ENCODE measurements at regions not wholly inside any gene's neighbourhood (a gene's known extent, or its start where the extent isn't known, plus 50 kb on each side); places are given as distances from the start of the nearest gene placed in this dataset.

DNA sequence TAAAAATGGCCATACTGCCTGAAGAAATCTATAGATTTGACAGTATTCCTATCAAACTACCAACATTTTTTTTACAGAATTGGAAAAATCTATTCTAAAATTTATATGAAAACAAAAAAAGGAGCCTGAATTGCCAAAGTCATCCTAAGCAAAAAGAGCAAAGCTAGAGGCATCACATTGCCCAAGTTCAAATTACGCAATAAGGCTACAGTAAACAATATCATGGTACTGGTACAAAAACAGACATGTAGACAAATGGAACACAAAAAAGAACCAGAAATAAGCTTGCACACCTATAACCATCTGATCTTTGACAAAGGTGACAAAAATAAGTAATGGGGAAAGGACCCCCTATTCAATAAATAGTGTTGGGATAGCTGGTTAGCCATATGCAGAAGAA lies 50.2 kb upstream of the THSD7B start:
- TF ChIP-seq, protein P1, sequence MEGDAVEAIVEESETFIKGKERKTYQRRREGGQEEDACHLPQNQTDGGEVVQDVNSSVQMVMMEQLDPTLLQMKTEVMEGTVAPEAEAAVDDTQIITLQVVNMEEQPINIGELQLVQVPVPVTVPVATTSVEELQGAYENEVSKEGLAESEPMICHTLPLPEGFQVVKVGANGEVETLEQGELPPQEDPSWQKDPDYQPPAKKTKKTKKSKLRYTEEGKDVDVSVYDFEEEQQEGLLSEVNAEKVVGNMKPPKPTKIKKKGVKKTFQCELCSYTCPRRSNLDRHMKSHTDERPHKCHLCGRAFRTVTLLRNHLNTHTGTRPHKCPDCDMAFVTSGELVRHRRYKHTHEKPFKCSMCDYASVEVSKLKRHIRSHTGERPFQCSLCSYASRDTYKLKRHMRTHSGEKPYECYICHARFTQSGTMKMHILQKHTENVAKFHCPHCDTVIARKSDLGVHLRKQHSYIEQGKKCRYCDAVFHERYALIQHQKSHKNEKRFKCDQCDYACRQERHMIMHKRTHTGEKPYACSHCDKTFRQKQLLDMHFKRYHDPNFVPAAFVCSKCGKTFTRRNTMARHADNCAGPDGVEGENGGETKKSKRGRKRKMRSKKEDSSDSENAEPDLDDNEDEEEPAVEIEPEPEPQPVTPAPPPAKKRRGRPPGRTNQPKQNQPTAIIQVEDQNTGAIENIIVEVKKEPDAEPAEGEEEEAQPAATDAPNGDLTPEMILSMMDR (IDR thresholded peaks at IDR 0.05; ENCODE audit: borderline replicate concordance, extremely low read depth, low read length, poor library complexity, severe bottlenecking) = no peak
- TF ChIP-seq EZH2 (IDR thresholded peaks at IDR 0.05; ENCODE audit: borderline replicate concordance, low read depth, low read length, severe bottlenecking) = no peak
- no peaks in the 10 kb centered on the region for H3K27me3 ChIP-seq (ENCODE audit: insufficient read depth, low read length, poor library complexity)
- no peaks in the 10 kb centered on the region for H3K9me3 ChIP-seq (ENCODE audit: insufficient read depth, low read length, severe bottlenecking)
- H4K20me1 ChIP-seq (ENCODE audit: insufficient read depth, low read length) = no peaks in the 10 kb centered on the region
- no peak overlapping the region for H3K9ac ChIP-seq (ENCODE audit: low read depth, low read length)
- H3K36me3 ChIP-seq (ENCODE audit: insufficient read depth, low read length) = no peaks in the 10 kb centered on the region
- no peaks in the 10 kb centered on the region for H3K79me2 ChIP-seq (ENCODE audit: insufficient read depth, low read length)
- H3K4me3 ChIP-seq (ENCODE audit: low read depth in 1 of 2, low read length in 2 of 2) = no peak overlapping the region
- DNase-seq = no peak
- ATAC-seq (ENCODE audit: insufficient read depth, low read depth) = no peak
- H3K4me1 ChIP-seq (ENCODE audit: insufficient read depth, low read length) = no peaks in the 10 kb centered on the region
- no peak overlapping the region for H2AFZ ChIP-seq (ENCODE audit: low read depth, low read length)
- no peak overlapping the region for H3K4me2 ChIP-seq (ENCODE audit: insufficient read depth, low read length)
- H3K27ac ChIP-seq (ENCODE audit: low read length) = no peak overlapping the region

DNA sequence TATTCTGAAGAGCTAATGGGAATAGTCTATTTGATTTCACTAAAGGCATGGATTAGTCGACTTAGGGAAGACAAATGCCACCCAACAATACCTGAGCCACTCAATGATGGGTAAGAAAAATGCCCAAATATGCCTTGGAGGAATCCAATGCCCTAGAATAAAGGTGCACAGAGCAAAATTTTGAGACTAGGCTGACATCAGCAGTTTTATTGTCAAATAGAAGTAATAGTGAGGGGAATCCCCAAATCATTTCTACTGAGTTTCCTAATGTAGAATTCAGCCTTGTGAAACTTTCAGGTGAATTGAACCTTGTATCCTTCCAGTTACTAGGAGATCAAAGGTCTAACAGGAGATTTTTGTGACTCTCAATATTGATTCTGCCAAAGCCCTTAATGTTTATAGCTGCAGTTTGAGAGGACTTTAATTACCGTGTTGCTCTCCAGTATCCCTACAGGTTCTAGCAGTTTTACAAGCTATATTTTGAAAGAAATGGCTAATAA lies 50.8 kb upstream of the THSD7B start:
- TF ChIP-seq EZH2 (IDR thresholded peaks at IDR 0.05; ENCODE audit: borderline replicate concordance, low read depth, low read length, severe bottlenecking) = no peak
- TF ChIP-seq, protein P1 (IDR thresholded peaks at IDR 0.05; ENCODE audit: borderline replicate concordance, extremely low read depth, low read length, poor library complexity, severe bottlenecking) = no peak
- H3K36me3 ChIP-seq (ENCODE audit: insufficient read depth, low read length) = no peaks in the 10 kb centered on the region
- no peak for DNase-seq
- no peak overlapping the region for H3K4me2 ChIP-seq (ENCODE audit: insufficient read depth, low read length)
- H3K4me1 ChIP-seq (ENCODE audit: insufficient read depth, low read length) = no peaks in the 10 kb centered on the region
- ATAC-seq (ENCODE audit: insufficient read depth, low read depth) = no peak
- H2AFZ ChIP-seq (ENCODE audit: low read depth, low read length) = no peak overlapping the region
- H3K27ac ChIP-seq (ENCODE audit: low read length) = no peak overlapping the region
- no peaks in the 10 kb centered on the region for H4K20me1 ChIP-seq (ENCODE audit: insufficient read depth, low read length)
- no peak overlapping the region for H3K9ac ChIP-seq (ENCODE audit: low read depth, low read length)
- no peaks in the 10 kb centered on the region for H3K79me2 ChIP-seq (ENCODE audit: insufficient read depth, low read length)
- no peaks in the 10 kb centered on the region for H3K27me3 ChIP-seq (ENCODE audit: insufficient read depth, low read length, poor library complexity)
- no peak overlapping the region for H3K4me3 ChIP-seq (ENCODE audit: low read depth in 1 of 2, low read length in 2 of 2)
- H3K9me3 ChIP-seq (ENCODE audit: insufficient read depth, low read length, severe bottlenecking) = no peaks in the 10 kb centered on the region

DNA sequence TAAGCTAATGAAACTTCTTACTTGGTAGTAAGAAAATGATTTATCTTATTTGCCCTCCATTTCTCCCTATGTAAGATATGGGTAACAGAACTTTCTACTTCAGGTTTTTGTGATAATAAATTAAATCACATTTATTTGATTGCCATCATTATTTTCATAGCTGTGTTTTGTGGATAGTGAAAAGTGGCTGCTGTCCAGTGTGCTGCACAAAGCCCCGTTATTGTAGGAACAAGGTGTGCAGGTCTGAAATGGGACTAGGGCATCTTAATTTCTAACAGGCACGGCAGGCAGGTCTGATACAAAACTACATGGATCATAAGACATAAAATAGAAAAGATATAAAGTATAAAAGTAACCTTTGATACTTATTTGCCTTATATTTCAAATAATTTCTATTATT lies 51.6 kb upstream of the THSD7B start:
- Histone ChIP-seq H3K9ac (ENCODE audit: low read depth, low read length) (no peak overlapping the region), H3K27me3 (ENCODE audit: insufficient read depth, low read length, poor library complexity) (no peaks in the 10 kb centered on the region), H3K9me3 (ENCODE audit: insufficient read depth, low read length, severe bottlenecking) (no peaks in the 10 kb centered on the region), H3K4me3 (ENCODE audit: low read depth in 1 of 2, low read length in 2 of 2) (no peak overlapping the region), H3K4me1 (ENCODE audit: insufficient read depth, low read length) (no peaks in the 10 kb centered on the region), H4K20me1 (ENCODE audit: insufficient read depth, low read length) (no peaks in the 10 kb centered on the region), H3K4me2 (ENCODE audit: insufficient read depth, low read length) (no peak overlapping the region), H3K79me2 (ENCODE audit: insufficient read depth, low read length) (no peaks in the 10 kb centered on the region), H2AFZ (ENCODE audit: low read depth, low read length) (no peak overlapping the region), H3K36me3 (ENCODE audit: insufficient read depth, low read length) (no peaks in the 10 kb centered on the region), H3K27ac (ENCODE audit: low read length) (no peak overlapping the region)
- TF ChIP-seq, protein P1 (IDR thresholded peaks at IDR 0.05; ENCODE audit: borderline replicate concordance, extremely low read depth, low read length, poor library complexity, severe bottlenecking) = no peak
- no peak for TF ChIP-seq EZH2 (IDR thresholded peaks at IDR 0.05; ENCODE audit: borderline replicate concordance, low read depth, low read length, severe bottlenecking)
- no peak for ATAC-seq (ENCODE audit: insufficient read depth, low read depth)
- no peak for DNase-seq

DNA sequence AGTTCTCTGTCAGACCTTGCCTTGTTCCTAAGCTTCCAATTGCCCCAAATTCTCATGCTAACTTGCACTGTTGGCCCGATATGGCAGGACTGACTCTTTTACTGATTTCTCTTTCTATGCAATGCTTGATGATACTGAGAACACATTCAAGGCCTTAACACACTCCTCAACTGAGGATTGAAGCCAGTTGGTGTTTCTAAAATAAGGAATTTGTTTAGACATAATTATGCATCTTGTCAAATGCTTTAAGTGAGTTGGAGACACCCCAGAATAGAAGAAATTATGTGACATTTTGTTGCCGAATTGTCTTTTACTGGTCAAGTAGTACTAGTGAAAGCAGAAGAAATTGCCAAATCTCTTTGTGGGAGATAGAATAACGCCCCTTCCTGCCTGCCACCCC lies 60.0 kb upstream of the THSD7B start:
- Histone ChIP-seq H3K4me3 (ENCODE audit: low read depth in 1 of 2, low read length in 2 of 2) (no peak overlapping the region), H3K79me2 (ENCODE audit: insufficient read depth, low read length) (no peaks in the 10 kb centered on the region), H4K20me1 (ENCODE audit: insufficient read depth, low read length) (no peaks in the 10 kb centered on the region), H3K4me2 (ENCODE audit: insufficient read depth, low read length) (no peak overlapping the region), H3K4me1 (ENCODE audit: insufficient read depth, low read length) (no peaks in the 10 kb centered on the region), H3K27me3 (ENCODE audit: insufficient read depth, low read length, poor library complexity) (no peaks in the 10 kb centered on the region), H3K36me3 (ENCODE audit: insufficient read depth, low read length) (no peaks in the 10 kb centered on the region), H3K27ac (ENCODE audit: low read length) (no peak overlapping the region), H3K9ac (ENCODE audit: low read depth, low read length) (no peak overlapping the region), H3K9me3 (ENCODE audit: insufficient read depth, low read length, severe bottlenecking) (no peaks in the 10 kb centered on the region), H2AFZ (ENCODE audit: low read depth, low read length) (no peak overlapping the region)
- ATAC-seq (ENCODE audit: insufficient read depth, low read depth) (no peak), DNase-seq (no peak)
- no peak for TF ChIP-seq EZH2 (IDR thresholded peaks at IDR 0.05; ENCODE audit: borderline replicate concordance, low read depth, low read length, severe bottlenecking)
- TF ChIP-seq, protein P1 (IDR thresholded peaks at IDR 0.05; ENCODE audit: borderline replicate concordance, extremely low read depth, low read length, poor library complexity, severe bottlenecking) = no peak

All from DND-41 (cell line).